Small intestine (tissue), 7 donors: ENCODE measurements at regions not wholly inside any gene's neighbourhood (a gene's known extent, or its start where the extent isn't known, plus 50 kb on each side); places are given as distances from the start of the nearest gene placed in this dataset.

Source experiments
- DNase-seq, 2 donors: peaks; one replicate each; pipeline versions ENCODE4 v3.0.0 to v3.0.0-alpha.2; 2013
- FAIRE-seq: peaks from 2 replicates; lab custom pipeline; 2012; peaks lifted over from hg19 to GRCh38; lab: Jason Lieb, UNC
- H3K27ac ChIP-seq, 3 donors: one replicate each; pipeline ENCODE4 v1.5.1; 2013; ENCODE audit warnings: low read length in 2 of 3, mild to moderate bottlenecking in 2 of 3, control low read depth in 1 of 3, inconsistent platforms in 1 of 3, low read depth in 1 of 3, moderate library complexity in 1 of 3
- H3K27me3 ChIP-seq, 3 donors: one replicate each; pipeline ENCODE4 v1.6.1; 2013; ENCODE audit warnings: low read length in 3 of 3, inconsistent platforms in 1 of 3; ENCODE audit not compliant: control insufficient read depth in 3 of 3, insufficient read depth in 3 of 3
- H3K36me3 ChIP-seq, 3 donors: one replicate each; pipeline ENCODE4 v1.6.1; 2013; ENCODE audit warnings: low read length in 3 of 3, inconsistent platforms in 1 of 3, low read depth in 1 of 3, mild to moderate bottlenecking in 1 of 3, moderate library complexity in 1 of 3; ENCODE audit not compliant: control insufficient read depth in 3 of 3, insufficient read depth in 2 of 3
- H3K4me1 ChIP-seq, 3 donors: one replicate each; pipeline ENCODE4 v1.6.1; 2013; ENCODE audit warnings: low read length in 2 of 3, inconsistent platforms in 1 of 3, low read depth in 1 of 3, mild to moderate bottlenecking in 1 of 3, moderate library complexity in 1 of 3; ENCODE audit not compliant: control insufficient read depth in 3 of 3, insufficient read depth in 2 of 3
- H3K4me3 ChIP-seq, 3 donors: one replicate each; pipeline ENCODE4 v1.5.1; 2013; ENCODE audit warnings: low read length in 3 of 3, control low read depth in 1 of 3, inconsistent platforms in 1 of 3, low read depth in 1 of 3, mild to moderate bottlenecking in 1 of 3, moderate library complexity in 1 of 3
- H3K9me3 ChIP-seq, 2 donors: one replicate each; pipeline ENCODE4 v1.6.1; 2013; ENCODE audit warnings: low read depth in 1 of 2, low read length in 1 of 2; ENCODE audit not compliant: control insufficient read depth in 2 of 2, insufficient read depth in 1 of 2
- WGBS, 3 donors: extraction: QIAGEN DNeasy Blood & Tissue Kit; methylation state at CpG; one replicate each; pipeline ENCODE4 v1.1.7; 2013; 5-methylcytosine and 5-hydroxymethylcytosine counted together
- donor health status: healthy with polysubstance abuse.
- donor health status: control.
- donor health status: control.
- donor health status: Bipolar disorder and iron deficiency.
- donor health status: healthy.

DNA sequence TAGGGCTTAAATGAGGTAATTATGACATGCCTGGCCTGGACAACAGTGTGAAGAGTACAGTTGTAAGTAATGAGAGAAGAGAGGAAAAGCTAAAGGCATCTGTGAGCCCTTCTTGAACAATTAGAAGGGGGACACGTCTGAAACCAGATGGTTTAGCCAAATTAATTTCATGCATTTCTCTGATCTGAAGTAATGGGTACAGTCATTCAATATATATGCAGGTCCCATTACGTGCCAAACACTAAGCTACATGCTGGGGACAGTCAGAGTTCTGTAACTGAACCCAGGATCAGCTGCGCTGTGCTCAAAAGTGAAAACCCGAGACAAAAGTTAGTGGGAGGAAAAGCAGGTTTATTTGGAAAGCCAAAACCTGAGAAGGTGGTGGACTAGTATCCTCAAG is 207.2 kb upstream of the TMTC1 start:
- Histone ChIP-seq H3K27ac (no peak overlapping the region), H3K36me3 (no peaks in the 10 kb centered on the region), H3K4me1 (no peaks in the 10 kb centered on the region), H3K27me3 (no peaks in the 10 kb centered on the region), H3K4me3 (no peak overlapping the region), H3K9me3 (no peaks in the 10 kb centered on the region)
- no peak for DNase-seq
- 69 to 79% (median 72%) methylated on average over 4 of the region's 4 CpGs for WGBS, 3 donors
- FAIRE-seq: no peak

DNA sequence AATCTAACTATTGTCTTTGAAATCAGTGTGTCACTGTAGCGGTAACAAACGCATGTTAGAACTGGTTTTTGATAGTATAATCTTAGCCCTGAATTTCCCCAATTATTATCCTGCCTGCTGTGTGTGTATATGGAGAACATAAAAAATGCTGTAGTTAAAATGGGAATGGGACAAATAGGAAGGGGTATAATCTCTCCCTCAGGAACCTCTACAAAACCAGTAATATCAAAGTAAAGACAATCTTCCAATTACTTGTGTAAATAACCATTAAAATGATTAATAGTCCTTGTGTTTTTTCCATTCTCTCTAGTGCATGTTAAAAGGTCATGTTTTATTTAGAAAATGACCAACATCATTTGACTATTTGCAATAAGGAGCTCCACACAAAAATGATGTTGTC is 200.1 kb upstream of the TMTC1 start:
- H3K27me3 ChIP-seq: no peaks in the 10 kb centered on the region
- H3K4me3 ChIP-seq: no peak overlapping the region
- FAIRE-seq (no peak), DNase-seq (no peak)
- no peaks in the 10 kb centered on the region for H3K4me1 ChIP-seq
- H3K36me3 ChIP-seq: no peaks in the 10 kb centered on the region
- no peaks in the 10 kb centered on the region for H3K9me3 ChIP-seq
- H3K27ac ChIP-seq: no peak overlapping the region
- 87 to 92% (median 88%) methylated on average over 2 of the region's 2 CpGs for WGBS, 3 donors

DNA sequence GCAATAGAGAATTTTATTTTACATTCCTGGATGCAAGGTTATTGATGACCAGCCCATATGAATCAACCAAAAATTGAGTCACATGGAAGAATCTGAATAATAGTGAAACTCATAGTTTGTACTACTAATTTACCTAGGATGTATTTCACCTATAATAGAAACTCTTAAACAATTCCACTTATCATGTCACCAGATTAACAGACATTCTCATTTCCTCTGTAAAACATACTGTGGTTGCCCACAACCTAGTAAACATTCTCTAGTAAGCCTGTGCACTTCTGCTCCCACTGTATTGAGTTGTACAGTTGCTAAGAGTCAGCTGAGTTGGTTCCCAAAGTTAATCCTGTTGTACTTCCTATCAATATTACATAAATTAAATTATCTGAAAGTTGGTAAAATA is 196.6 kb upstream of the TMTC1 start:
- no peaks in the 10 kb centered on the region for H3K36me3 ChIP-seq
- FAIRE-seq: no peak

DNA sequence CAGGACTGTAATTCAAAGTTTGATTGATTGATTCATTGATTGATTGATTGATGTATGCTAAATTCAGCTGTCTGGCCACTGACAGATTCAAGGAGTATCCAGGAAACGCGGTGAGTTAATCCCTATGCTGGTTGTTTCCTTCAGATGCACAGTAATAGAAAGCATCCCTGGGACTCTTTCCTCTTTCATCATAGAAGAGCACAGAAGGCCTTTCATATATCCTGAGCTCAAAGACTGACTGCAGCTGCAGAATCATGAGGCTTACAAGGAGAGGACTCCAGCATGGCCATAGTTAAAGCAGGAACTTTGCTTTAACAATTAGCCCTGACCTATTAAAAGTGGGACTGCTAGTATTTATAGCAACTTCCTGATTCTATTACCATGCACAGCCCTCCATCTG is 187.7 kb upstream of the TMTC1 start:
- Histone ChIP-seq H3K27ac (no peak overlapping the region), H3K4me3 (no peak overlapping the region), H3K9me3 (no peaks in the 10 kb centered on the region), H3K4me1 (no peaks in the 10 kb centered on the region), H3K27me3 (no peaks in the 10 kb centered on the region), H3K36me3 (no peaks in the 10 kb centered on the region)
- DNase-seq (no peak), FAIRE-seq (no peak)
- 71 to 84% (median 81%) methylated on average over 2 of the region's 2 CpGs for WGBS, 3 donors

More for the DNA sequence above, 196.6 kb upstream of the TMTC1 start:
- Histone ChIP-seq H3K9me3 (no peaks in the 10 kb centered on the region), H3K27ac (no peak overlapping the region), H3K4me1 (no peaks in the 10 kb centered on the region), H3K27me3 (no peaks in the 10 kb centered on the region), H3K4me3 (no peak overlapping the region)
- DNase-seq: no peak

DNA sequence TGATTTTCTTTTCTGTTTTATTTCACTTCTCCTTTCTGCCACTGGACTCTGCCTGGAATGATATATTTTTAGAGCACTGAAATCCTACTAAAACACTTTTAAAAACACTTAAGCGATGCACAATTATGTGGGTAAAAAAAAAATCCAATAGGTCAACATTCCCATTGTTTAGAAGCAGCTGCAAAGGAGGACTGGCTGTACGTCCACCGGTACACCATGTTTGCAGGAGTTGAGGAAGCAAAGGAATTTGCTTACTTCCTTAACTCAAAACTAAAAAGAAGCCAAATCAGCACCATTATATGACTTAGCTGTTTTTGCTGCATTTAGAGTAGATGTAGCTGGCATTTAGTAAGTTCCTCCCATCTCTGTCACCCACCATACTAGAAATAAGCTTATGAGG is 186.8 kb upstream of the TMTC1 start:
- DNase-seq: no peak
- Histone ChIP-seq H3K4me1 (no peaks in the 10 kb centered on the region), H3K9me3 (no peaks in the 10 kb centered on the region), H3K36me3 (no peaks in the 10 kb centered on the region), H3K4me3 (no peak overlapping the region), H3K27ac (no peak overlapping the region), H3K27me3 (no peaks in the 10 kb centered on the region)
- 35 to 50% (median 37%) methylated on average over 3 of the region's 3 CpGs for WGBS, 3 donors
- no peak for FAIRE-seq

DNA sequence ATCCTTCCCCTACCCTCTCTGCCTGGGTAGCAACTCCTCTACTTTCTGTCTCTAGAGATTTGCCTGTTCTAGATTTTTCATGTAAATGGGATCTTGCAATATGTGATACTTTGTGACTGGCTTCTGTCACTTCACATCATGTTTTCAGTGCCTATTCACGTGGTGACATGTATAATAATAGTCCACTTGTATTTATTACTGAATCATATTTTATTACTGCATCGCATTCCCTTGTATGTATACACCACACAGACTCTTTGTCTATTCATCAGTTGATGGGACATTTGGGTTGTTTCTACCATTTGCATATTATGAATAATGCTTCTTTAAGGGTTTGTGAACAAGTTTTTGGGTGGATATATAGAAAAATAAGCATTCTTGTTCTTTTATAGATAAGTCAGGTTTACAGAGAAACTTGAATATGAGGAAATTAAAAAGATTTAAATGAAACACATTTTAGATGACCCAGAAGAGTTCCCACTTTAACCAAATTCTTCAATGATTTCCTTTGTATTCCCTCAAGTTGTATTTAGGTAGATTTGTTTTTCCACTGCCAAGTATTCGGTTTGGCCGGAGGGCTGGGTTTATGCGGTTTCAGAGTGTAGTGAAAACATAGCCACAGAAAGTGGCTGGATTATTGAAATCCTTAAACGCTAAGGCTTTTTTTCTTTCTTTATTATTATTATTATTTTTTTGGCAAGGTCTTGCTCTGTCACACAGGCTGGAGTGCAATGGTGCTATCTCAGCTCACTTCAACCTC is 178.7 kb upstream of the TMTC1 start:
- 80 to 83% (median 82%) methylated on average over 6 of the region's 6 CpGs for WGBS, 3 donors

DNA sequence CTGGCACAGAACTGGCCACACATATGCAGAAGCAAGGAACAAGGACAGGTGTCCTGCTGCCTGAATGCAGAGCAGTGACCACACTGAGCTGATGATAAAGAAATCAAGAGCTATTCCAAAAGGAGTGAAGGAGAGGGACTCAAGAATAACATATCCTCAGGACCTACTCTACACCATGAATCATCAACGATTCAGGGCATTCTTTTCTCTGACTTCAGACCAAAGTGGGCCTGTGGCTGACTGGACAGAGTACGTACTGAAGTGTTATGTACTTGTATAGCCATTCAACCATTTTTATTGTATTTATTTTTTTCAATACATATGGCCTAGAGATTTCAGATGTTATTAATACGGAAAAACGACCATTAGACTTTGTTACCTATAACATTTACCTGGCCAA is 177.5 kb upstream of the TMTC1 start:
- FAIRE-seq: no peak
- Histone ChIP-seq H3K9me3 (no peaks in the 10 kb centered on the region), H3K36me3 (no peaks in the 10 kb centered on the region), H3K27ac (no peak overlapping the region), H3K4me3 (no peak overlapping the region), H3K4me1 (no peaks in the 10 kb centered on the region), H3K27me3 (no peaks in the 10 kb centered on the region)
- no peak for DNase-seq
- 71 to 80% (median 78%) methylated on average over 4 of the region's 4 CpGs for WGBS, 3 donors

More for the DNA sequence above, 178.7 kb upstream of the TMTC1 start:
- Histone ChIP-seq H3K9me3 (no peaks in the 10 kb centered on the region), H3K4me3 (no peak overlapping the region), H3K36me3 (no peaks in the 10 kb centered on the region), H3K27me3 (no peaks in the 10 kb centered on the region), H3K4me1 (no peaks in the 10 kb centered on the region), H3K27ac (no peak overlapping the region)
- DNase-seq: no peak
- FAIRE-seq: no peak

DNA sequence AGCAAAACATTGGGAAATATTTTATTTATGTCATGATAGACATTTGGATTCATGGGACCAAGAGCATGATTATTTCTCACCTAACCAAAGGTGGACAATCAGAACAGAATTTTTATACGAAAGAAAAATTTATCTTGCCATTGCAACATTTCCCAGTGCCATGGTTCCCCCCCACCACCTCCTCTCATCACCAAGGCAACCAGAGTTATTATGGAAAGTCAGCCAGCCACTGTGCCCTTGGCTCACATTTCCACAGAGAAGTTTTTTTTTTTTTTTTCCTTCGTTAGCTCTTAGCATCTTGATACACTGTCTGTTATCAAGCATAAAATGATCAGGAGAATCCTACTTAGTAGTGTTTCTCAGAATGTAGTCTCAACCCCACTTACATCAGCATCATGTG is 176.4 kb upstream of the TMTC1 start:
- Histone ChIP-seq H3K4me3 (no peak overlapping the region), H3K27ac (no peak overlapping the region), H3K9me3 (no peaks in the 10 kb centered on the region), H3K4me1 (no peaks in the 10 kb centered on the region), H3K27me3 (no peaks in the 10 kb centered on the region), H3K36me3 (no peaks in the 10 kb centered on the region)
- FAIRE-seq (no peak), DNase-seq (no peak)
- 46 to 74% (median 54%) methylated on average over 2 of the region's 2 CpGs for WGBS, 3 donors

DNA sequence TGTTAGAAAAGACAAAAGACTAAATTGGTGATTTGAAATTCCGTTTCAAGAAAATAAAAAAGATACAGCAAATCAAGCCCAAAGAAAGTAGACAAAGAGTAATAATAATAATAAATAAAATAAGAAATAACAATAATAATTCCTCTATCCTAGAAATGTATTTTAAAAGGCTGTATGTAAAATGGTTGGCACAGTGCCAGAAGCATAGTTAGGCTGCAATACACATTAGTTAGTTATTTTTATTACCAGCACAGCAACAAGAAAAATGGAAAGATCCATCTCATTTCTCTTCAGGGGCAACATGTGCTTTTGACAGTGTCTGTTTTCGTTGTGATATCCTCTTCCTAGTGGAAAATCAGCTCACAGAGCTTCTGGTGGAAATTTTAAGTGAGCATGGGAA is 174.1 kb upstream of the TMTC1 start:
- Histone ChIP-seq H3K4me1 (no peaks in the 10 kb centered on the region), H3K9me3 (no peaks in the 10 kb centered on the region), H3K27me3 (no peaks in the 10 kb centered on the region), H3K4me3 (no peak overlapping the region), H3K36me3 (no peaks in the 10 kb centered on the region), H3K27ac (no peak overlapping the region)
- FAIRE-seq (no peak), DNase-seq (no peak)
- 51 to 72% (median 53%) methylated on average over 2 of the region's 2 CpGs for WGBS, 3 donors
